ENCODE measurements at regions not wholly inside any gene's neighbourhood (a gene's known extent, or its start where the extent isn't known, plus 50 kb on each side); places are given as distances from the start of the nearest gene placed in this dataset.
"Not testable (repeated sequence)": the region's sequence is repeated elsewhere in the genome, so short reads cannot be mapped to it uniquely, and the experiment has no call there.

- Histone ChIP-seq H3K9me1 (ENCODE audit: insufficient read depth, low read length) (peaks cover 17% of the 10 kb centered on the region), H3K4me1 (ENCODE audit: control insufficient read depth, insufficient read depth, low read length) (peaks cover 13% of the 10 kb centered on the region), H2AFZ (replicated peaks; ENCODE audit: low read length, poor library complexity) (peak overlapping the region; percentile 34)
- H4K20me1 ChIP-seq (ENCODE audit: insufficient read depth, low read length); H2AK5ac ChIP-seq (ENCODE audit: low read depth, low read length); H3K4me3 ChIP-seq (ENCODE audit: insufficient read depth, low read depth, low read length); DNase-seq; H2AK9ac ChIP-seq (replicated peaks; ENCODE audit: low read depth, low read length, poor library complexity); ATAC-seq (ENCODE audit: low read depth); H3K79me1 ChIP-seq (ENCODE audit: low read depth in 1 of 2, low read length in 2 of 2); H2BK15ac ChIP-seq (ENCODE audit: low read depth, low read length); H3K56ac ChIP-seq (ENCODE audit: extremely low read depth, insufficient read depth, low read length); H4K8ac ChIP-seq (ENCODE audit: low read depth in 2 of 2, low read length in 2 of 2); H4K91ac ChIP-seq (ENCODE audit: insufficient read depth, low read depth, low read length); H3K27me3 ChIP-seq (ENCODE audit: control insufficient read depth, insufficient read depth, low read length); CTCF ChIA-PET; BruUV-seq (replicated peaks); dilution Hi-C loops (cut with HindIII; ENCODE audit: low sequenced_read_pairs, unreplicated experiment); H3K36me3 ChIP-seq (ENCODE audit: control insufficient read depth, insufficient read depth, low read length); H3K9ac ChIP-seq (ENCODE audit: low read depth, low read length); H4K5ac ChIP-seq (ENCODE audit: low read depth, low read length); H3K18ac ChIP-seq (ENCODE audit: low read depth, low read length); H3K4me2 ChIP-seq (ENCODE audit: low read depth, low read length); H2BK120ac ChIP-seq (ENCODE audit: low read depth, low read length); H3K9me3 ChIP-seq (ENCODE audit: control insufficient read depth, insufficient read depth, low read length); H3K27ac ChIP-seq (ENCODE audit: insufficient read depth, low read length); H2BK5ac ChIP-seq (ENCODE audit: low read depth, low read length, poor library complexity, severe bottlenecking); H3K14ac ChIP-seq (replicated peaks; ENCODE audit: low read depth, low read length); H3K23ac ChIP-seq (ENCODE audit: low read depth, low read length); H3K4ac ChIP-seq (ENCODE audit: low read depth, low read length); in situ Hi-C loops (cut with MboI; ENCODE audit: low sequenced_read_pairs); intact Hi-C loops (cut with micrococcal nuclease); H2BK20ac ChIP-seq (ENCODE audit: low read depth, low read length): not testable (repeated sequence)
- no CpG with 5 or more reads among the region's 3 CpGs for WGBS, 2 experiments (ENCODE audit: extremely low coverage in 2 of 2, insufficient read length in 1 of 2)
- POLR2A ChIA-PET (ENCODE audit: unreplicated experiment): interaction anchor here (0.6 kb wide), 1 partner anchor 139 kb away, joined by 3 read pairs; the partner anchor contains the start of gene RRBP1
Observed at GRCh38 chr20:17821606-17822005, 121.8 kb downstream of the BANF2 start.

Data from IMR-90 (cell line).